Astrocyte of the spinal cord (primary cell): ENCODE measurements at regions not wholly inside any gene's neighbourhood (a gene's known extent, or its start where the extent isn't known, plus 50 kb on each side); places are given as distances from the start of the nearest gene placed in this dataset.

Experiments used
- DNase-seq: peaks from one replicate; pipeline ENCODE4 v3.0.0; 2011; ENCODE audit warnings: low read depth, low spot score
- H3K4me3 ChIP-seq: 2 replicates; pipeline ENCODE4 v1.5.1; 2011; ENCODE audit warnings: low read depth, mild to moderate bottlenecking, low read length, moderate library complexity
- CTCF ChIP-seq: IDR thresholded peaks from 2 replicates; pipeline ENCODE4 v1.5.1; 2012; ENCODE audit warnings: low read depth, mild to moderate bottlenecking, low read length, inconsistent platforms
- in situ Hi-C: cut with HindIII; loops from 2 replicates; pipeline ENCODE4 v1.10.0; 2017; ENCODE audit warnings: low sequenced_read_pairs

- DNase-seq = peak; percentile 93
Observed at GRCh38 chr20:53828682-53829254, 235.1 kb upstream of the ZNF217 start.

GRCh38 chr20:53828088-53828681 is 234.5 kb upstream of the ZNF217 start:
- DNase-seq = peak; percentile 98
- peak overlapping the region; percentile 6 for H3K4me3 ChIP-seq
- no peak for TF ChIP-seq CTCF
- in situ Hi-C loops = no loop called here

More at GRCh38 chr20:53828682-53829254, 235.1 kb upstream of the ZNF217 start:
- TF ChIP-seq CTCF = no peak
- in situ Hi-C loops = no loop called here
- peak overlapping the region; percentile 20 for H3K4me3 ChIP-seq

- H3K4me3 ChIP-seq = no peak overlapping the region
- in situ Hi-C loops = no loop called here
Observed at GRCh38 chr20:53827292-53828087, 233.9 kb upstream of the ZNF217 start.

GRCh38 chr20:53826597-53827291 is 233.1 kb upstream of the ZNF217 start:
- no peak overlapping the region for H3K4me3 ChIP-seq
- in situ Hi-C loops = no loop called here
- no peak for DNase-seq
- TF ChIP-seq CTCF = no peak

More at GRCh38 chr20:53827292-53828087, 233.9 kb upstream of the ZNF217 start:
- no peak for TF ChIP-seq CTCF
- DNase-seq = no peak

GRCh38 chr20:53826090-53826489 is 232.5 kb upstream of the ZNF217 start:
- H3K4me3 ChIP-seq = no peak overlapping the region
- in situ Hi-C loops = no loop called here
- no peak for TF ChIP-seq CTCF
- no peak for DNase-seq

GRCh38 chr20:53825282-53825681 is 231.6 kb upstream of the ZNF217 start:
- TF ChIP-seq CTCF = no peak
- no peak for DNase-seq
- in situ Hi-C loops = no loop called here
- no peak overlapping the region for H3K4me3 ChIP-seq
